Osteoblast (primary cell): ENCODE measurements at regions not wholly inside any gene's neighbourhood (a gene's known extent, or its start where the extent isn't known, plus 50 kb on each side); places are given as distances from the start of the nearest gene placed in this dataset.

Source experiments
- DNase-seq: peaks from one replicate; pipeline ENCODE4 v3.0.0; 2011; ENCODE audit warnings: low spot score, mixed read lengths; ENCODE audit not compliant: insufficient read length; ENCODE audit errors: missing footprints
- H2AFZ ChIP-seq: 2 replicates; pipeline ENCODE4 v1.6.0; 2011; ENCODE audit warnings: mild to moderate bottlenecking, low read length
- H3K27ac ChIP-seq: 2 replicates; pipeline ENCODE4 v1.5.1; 2011; ENCODE audit warnings: mild to moderate bottlenecking, low read depth, low read length, moderate library complexity
- H3K27me3 ChIP-seq: 2 replicates; pipeline ENCODE4 v1.6.0; 2012; ENCODE audit warnings: mild to moderate bottlenecking, control low read depth, inconsistent platforms, low read length, moderate library complexity; ENCODE audit not compliant: insufficient read depth
- H3K36me3 ChIP-seq: 2 replicates; pipeline ENCODE4 v1.5.1; 2011; ENCODE audit warnings: mild to moderate bottlenecking, low read length, control low read depth, moderate library complexity; ENCODE audit not compliant: insufficient read depth
- H3K4me1 ChIP-seq: 2 replicates; pipeline ENCODE4 v1.5.1; 2011; ENCODE audit warnings: mild to moderate bottlenecking, low read length, control low read depth, moderate library complexity; ENCODE audit not compliant: insufficient read depth
- H3K4me2 ChIP-seq: 2 replicates; pipeline ENCODE4 v1.6.0; 2011; ENCODE audit warnings: mild to moderate bottlenecking, low read length; ENCODE audit not compliant: insufficient read depth
- H3K4me3 ChIP-seq: fragments of 200-600 bp; sonication (generic); 3 replicates; pipeline ENCODE4 v1.5.1; 2012; ENCODE audit warnings: mild to moderate bottlenecking, low read length, inconsistent platforms; ENCODE audit not compliant: insufficient read depth
- H3K79me2 ChIP-seq: 2 replicates; pipeline ENCODE4 v1.6.0; 2012; ENCODE audit warnings: mild to moderate bottlenecking, low read length, control low read depth, inconsistent platforms; ENCODE audit not compliant: insufficient read depth
- H3K9me3 ChIP-seq: 2 replicates; pipeline ENCODE4 v1.5.1; 2011; ENCODE audit warnings: low read depth, low read length, control low read depth
- H4K20me1 ChIP-seq: 2 replicates; pipeline ENCODE4 v1.6.0; 2012; ENCODE audit warnings: mild to moderate bottlenecking, low read length, control low read depth; ENCODE audit not compliant: insufficient read depth
- TF ChIP-seq, protein P1 (sequence below): IDR thresholded peaks from 2 replicates; pipeline ENCODE4 v1.5.1; 2011; ENCODE audit warnings: mild to moderate bottlenecking, low read depth, low read length, moderate library complexity; ENCODE audit errors: extremely low read depth

DNA sequence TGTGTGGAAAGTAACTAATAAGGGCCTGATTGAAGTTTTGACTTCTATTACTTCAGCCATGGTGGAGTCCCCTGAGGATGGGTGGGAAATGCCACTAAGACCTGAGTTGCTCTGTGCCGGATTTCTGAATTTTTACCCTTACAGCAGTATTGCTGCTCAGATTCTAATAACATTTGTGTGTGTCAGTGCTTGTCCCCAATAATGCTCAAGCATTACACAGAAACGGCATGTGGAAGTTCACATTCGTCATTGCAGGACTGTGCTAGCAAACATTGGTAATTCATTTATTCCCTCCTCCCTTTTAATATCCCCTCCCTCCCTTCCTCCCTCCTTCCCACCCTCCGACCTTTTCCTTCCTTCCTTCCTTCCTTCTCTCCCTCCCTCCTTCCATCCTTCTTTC is 484.5 kb upstream of the ONECUT1 start:
- Histone ChIP-seq H2AFZ (no peak overlapping the region), H4K20me1 (no peaks in the 10 kb centered on the region), H3K27ac (no peak overlapping the region), H3K27me3 (no peaks in the 10 kb centered on the region), H3K79me2 (no peaks in the 10 kb centered on the region), H3K4me3 (no peak overlapping the region), H3K4me1 (no peaks in the 10 kb centered on the region), H3K9me3 (peaks cover 3% of the 10 kb centered on the region), H3K4me2 (no peak overlapping the region), H3K36me3 (no peaks in the 10 kb centered on the region)
- TF ChIP-seq, protein P1, sequence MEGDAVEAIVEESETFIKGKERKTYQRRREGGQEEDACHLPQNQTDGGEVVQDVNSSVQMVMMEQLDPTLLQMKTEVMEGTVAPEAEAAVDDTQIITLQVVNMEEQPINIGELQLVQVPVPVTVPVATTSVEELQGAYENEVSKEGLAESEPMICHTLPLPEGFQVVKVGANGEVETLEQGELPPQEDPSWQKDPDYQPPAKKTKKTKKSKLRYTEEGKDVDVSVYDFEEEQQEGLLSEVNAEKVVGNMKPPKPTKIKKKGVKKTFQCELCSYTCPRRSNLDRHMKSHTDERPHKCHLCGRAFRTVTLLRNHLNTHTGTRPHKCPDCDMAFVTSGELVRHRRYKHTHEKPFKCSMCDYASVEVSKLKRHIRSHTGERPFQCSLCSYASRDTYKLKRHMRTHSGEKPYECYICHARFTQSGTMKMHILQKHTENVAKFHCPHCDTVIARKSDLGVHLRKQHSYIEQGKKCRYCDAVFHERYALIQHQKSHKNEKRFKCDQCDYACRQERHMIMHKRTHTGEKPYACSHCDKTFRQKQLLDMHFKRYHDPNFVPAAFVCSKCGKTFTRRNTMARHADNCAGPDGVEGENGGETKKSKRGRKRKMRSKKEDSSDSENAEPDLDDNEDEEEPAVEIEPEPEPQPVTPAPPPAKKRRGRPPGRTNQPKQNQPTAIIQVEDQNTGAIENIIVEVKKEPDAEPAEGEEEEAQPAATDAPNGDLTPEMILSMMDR: no peak
- DNase-seq: no peak

DNA sequence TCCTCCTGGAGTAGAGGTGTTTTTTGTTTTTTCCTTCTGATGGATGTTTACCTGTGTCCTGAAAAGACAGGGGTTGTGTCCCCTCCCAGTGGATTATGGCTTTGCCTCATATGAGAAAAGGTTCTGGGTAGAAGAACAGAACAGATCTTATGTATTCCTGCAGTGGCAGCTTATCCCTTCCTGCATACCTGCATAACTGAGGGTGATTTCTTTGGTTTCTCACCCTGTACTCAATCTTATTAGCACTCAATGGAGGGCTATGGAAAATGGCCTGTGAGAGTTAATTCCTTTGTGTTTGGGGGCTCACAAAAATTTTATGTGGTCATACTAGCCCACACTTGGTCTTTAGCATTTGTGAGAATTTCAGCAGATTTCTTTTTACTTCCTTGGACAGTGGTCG is 482.0 kb upstream of the ONECUT1 start:
- no peak overlapping the region for H3K4me3 ChIP-seq
- no peaks in the 10 kb centered on the region for H4K20me1 ChIP-seq
- TF ChIP-seq, protein P1: no peak

DNA sequence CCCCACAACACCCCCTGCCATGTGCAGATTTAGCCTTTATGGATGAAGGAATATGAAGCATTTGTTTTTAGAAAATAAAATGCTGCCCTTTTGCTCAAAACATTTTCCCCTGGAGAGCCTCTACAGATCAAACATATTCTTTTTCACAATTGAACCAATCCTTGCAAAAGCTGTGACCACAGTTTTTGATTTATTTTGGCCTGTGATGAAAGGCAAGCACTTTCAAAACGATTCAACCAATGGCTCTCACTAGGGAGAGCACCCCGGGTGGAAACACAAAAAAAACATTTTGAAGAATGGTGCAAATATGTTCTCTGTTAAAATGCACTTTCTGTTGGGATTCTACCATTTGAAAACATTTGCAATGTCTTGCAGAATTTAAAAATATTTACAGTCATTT is 476.0 kb upstream of the ONECUT1 start:
- H3K4me2 ChIP-seq: no peak overlapping the region
- H3K79me2 ChIP-seq: no peaks in the 10 kb centered on the region
- TF ChIP-seq, protein P1: no peak

More for the DNA sequence above, 482.0 kb upstream of the ONECUT1 start:
- Histone ChIP-seq H3K27me3 (no peaks in the 10 kb centered on the region), H3K27ac (no peak overlapping the region), H3K79me2 (no peaks in the 10 kb centered on the region), H2AFZ (no peak overlapping the region), H3K9me3 (peaks cover 3% of the 10 kb centered on the region), H3K36me3 (no peaks in the 10 kb centered on the region), H3K4me1 (no peaks in the 10 kb centered on the region), H3K4me2 (no peak overlapping the region)
- no peak for DNase-seq

DNA sequence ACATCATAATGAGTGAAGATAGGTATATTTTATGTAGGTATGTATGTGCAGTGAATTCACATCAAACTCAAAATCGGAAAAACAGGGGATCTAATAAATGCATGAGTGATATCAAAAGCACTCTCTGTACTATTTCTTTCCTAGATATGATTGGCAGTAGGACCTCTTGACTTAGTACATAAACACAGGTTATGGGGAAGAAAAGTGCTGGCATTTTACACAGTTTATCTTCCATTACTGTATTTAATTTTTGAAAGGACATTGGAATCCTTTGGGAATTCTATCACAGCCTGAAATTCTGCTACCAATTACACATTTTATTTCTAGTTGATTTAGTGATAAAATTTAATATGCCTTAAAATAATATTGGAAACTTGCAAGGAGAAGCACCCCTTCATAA is 470.5 kb upstream of the ONECUT1 start:
- DNase-seq: no peak
- TF ChIP-seq, protein P1: no peak
- H3K36me3 ChIP-seq: no peaks in the 10 kb centered on the region
- no peak overlapping the region for H3K27ac ChIP-seq
- H3K4me1 ChIP-seq: no peaks in the 10 kb centered on the region
- H4K20me1 ChIP-seq: no peaks in the 10 kb centered on the region
- no peaks in the 10 kb centered on the region for H3K9me3 ChIP-seq
- H3K27me3 ChIP-seq: no peaks in the 10 kb centered on the region
- no peaks in the 10 kb centered on the region for H3K79me2 ChIP-seq
- H3K4me3 ChIP-seq: no peak overlapping the region
- H3K4me2 ChIP-seq: no peak overlapping the region
- H2AFZ ChIP-seq: no peak overlapping the region

More for the DNA sequence above, 476.0 kb upstream of the ONECUT1 start:
- H3K27me3 ChIP-seq: no peaks in the 10 kb centered on the region
- no peak overlapping the region for H2AFZ ChIP-seq
- no peak for DNase-seq
- H4K20me1 ChIP-seq: no peaks in the 10 kb centered on the region
- no peak overlapping the region for H3K4me3 ChIP-seq
- H3K27ac ChIP-seq: no peak overlapping the region
- no peaks in the 10 kb centered on the region for H3K4me1 ChIP-seq
- no peaks in the 10 kb centered on the region for H3K9me3 ChIP-seq
- H3K36me3 ChIP-seq: no peaks in the 10 kb centered on the region
